Uterus (tissue), 2 donors: ENCODE measurements at regions not wholly inside any gene's neighbourhood (a gene's known extent, or its start where the extent isn't known, plus 50 kb on each side); places are given as distances from the start of the nearest gene placed in this dataset.

Source experiments
- CTCF ChIP-seq, 4 experiments: fragments of 200-600 bp in 2 of 4; fragments of 450-650 bp in 2 of 4; sonication (generic) in 2 of 4; IDR thresholded peaks; one replicate each; pipeline ENCODE4 v1.5.1; 2016 to 2019; ENCODE audit warnings: antibody characterized with exemption in 4 of 4, mild to moderate bottlenecking in 2 of 4, moderate library complexity in 1 of 4
- POLR2A ChIP-seq, 2 donors: fragments of 450-650 bp; IDR thresholded peaks; one replicate each; pipeline ENCODE4 v1.6.1; 2016; ENCODE audit warnings: antibody characterized with exemption in 2 of 2, mild to moderate bottlenecking in 1 of 2, moderate library complexity in 1 of 2

- TF ChIP-seq CTCF (IDR thresholded peaks at IDR 0.05) (no peak), POLR2A (IDR thresholded peaks at IDR 0.05) (no peak)
Observed at GRCh38 chr11:93917673-93918072, 67.3 kb upstream of the VSTM5 start.
